ENCODE measurements at regions not wholly inside any gene's neighbourhood (a gene's known extent, or its start where the extent isn't known, plus 50 kb on each side); places are given as distances from the start of the nearest gene placed in this dataset.

GRCh38 chr4:165628572-165628971 is 244.5 kb upstream of the TLL1 start:
- Histone ChIP-seq H4K91ac (ENCODE audit: insufficient read length, low read depth, low read length) (no peak overlapping the region), H3K14ac (ENCODE audit: insufficient read depth, low read length) (no peak overlapping the region), H3T11ph (ENCODE audit: low read length) (no peak overlapping the region), H3K27ac (ENCODE audit: insufficient read length, low read depth, low read length) (no peak overlapping the region), H3K27me3 (ENCODE audit: insufficient read depth, low read length) (no peaks in the 10 kb centered on the region), H4K20me1 (ENCODE audit: control insufficient read depth, insufficient read depth, insufficient read length) (no peaks in the 10 kb centered on the region), H2BK120ac (ENCODE audit: low read depth, low read length, poor library complexity, severe bottlenecking) (no peak overlapping the region), H3K4ac (ENCODE audit: low read depth, low read length) (no peak overlapping the region), H2BK5ac (ENCODE audit: insufficient read length, low read length) (no peak overlapping the region), H3K79me1 (ENCODE audit: insufficient read depth, low read depth, low read length, poor library complexity, severe bottlenecking) (no peaks in the 10 kb centered on the region), H3K56ac (ENCODE audit: insufficient read length, low read depth, low read length) (no peak overlapping the region), H2BK12ac (ENCODE audit: insufficient read length, low read depth, low read length) (no peak overlapping the region), H3K23ac (ENCODE audit: insufficient read length, low read depth, low read length) (no peak overlapping the region), H2BK15ac (ENCODE audit: low read depth, low read length) (no peak overlapping the region), H3K4me2 (ENCODE audit: insufficient read depth, insufficient read length, low read length) (no peak overlapping the region), H4K8ac (replicated peaks; ENCODE audit: insufficient read length, low read depth, low read length) (no peak overlapping the region), H3K23me2 (ENCODE audit: insufficient read length, low read depth, low read length, poor library complexity, severe bottlenecking) (no peaks in the 10 kb centered on the region), H3K18ac (ENCODE audit: insufficient read length, low read depth, low read length) (no peak overlapping the region), H2AK5ac (ENCODE audit: insufficient read length, low read length) (no peak overlapping the region), H3K9ac (ENCODE audit: extremely low read depth, insufficient read length, low read length) (no peak overlapping the region), H3K79me2 (ENCODE audit: insufficient read depth, low read length) (no peaks in the 10 kb centered on the region), H2AFZ (ENCODE audit: low read length) (no peak overlapping the region), H3K4me1 (ENCODE audit: insufficient read depth, low read length) (no peaks in the 10 kb centered on the region), H2BK20ac (ENCODE audit: low read depth, low read length, poor library complexity, severe bottlenecking) (no peak overlapping the region), H4K5ac (ENCODE audit: insufficient read length, low read depth, low read length) (no peak overlapping the region), H3K9me3 (ENCODE audit: control insufficient read depth, low read depth, low read length) (no peaks in the 10 kb centered on the region)
- no peak overlapping the region for H3K4me3 Mint-ChIP-seq
- WGBS (ENCODE audit: extremely low coverage, insufficient read length, low lambda C conversion rate): no CpG with 5 or more reads among the region's 3 CpGs
- no peaks in the 10 kb centered on the region for H3K9me3 Mint-ChIP-seq
- no peaks in the 10 kb centered on the region for H3K27me3 Mint-ChIP-seq (ENCODE audit: low read depth)
- DNase-seq: no peak
- H3K36me3 Mint-ChIP-seq (ENCODE audit: insufficient read depth in 1 of 3, low read depth in 3 of 3): no peaks in the 10 kb centered on the region
- TF ChIP-seq CTCF (conservative IDR thresholded peaks at IDR 0.05): no peak
- H3K4me1 Mint-ChIP-seq: peaks cover 2 to 10% of the 10 kb centered on the region in 2 experiments; a peak in 3 of 4 replicates
- no peak overlapping the region for H3K27ac Mint-ChIP-seq

Data from H9 (cell line).